ENCODE measurements at regions not wholly inside any gene's neighbourhood (a gene's known extent, or its start where the extent isn't known, plus 50 kb on each side); places are given as distances from the start of the nearest gene placed in this dataset.
A peak's percentile ranks its signal among the peaks of the same experiment; 100 is the strongest.

- Histone ChIP-seq H3K27ac (replicated peaks in 1 of 4) (peak overlapping the region in 2 of 4 donors; percentile 88 to 89), H3K27me3 (no peaks in the 10 kb centered on the region), H3K4me3 (no peak overlapping the region), H3K9me3 (no peaks in the 10 kb centered on the region), H3K36me3 (no peaks in the 10 kb centered on the region), H3K4me1 (peaks cover 20 to 68% (median 52%) of the 10 kb centered on the region in 4 donors)
- 66% methylated on average over 6 of the region's 15 CpGs for WGBS
- intact Hi-C loops (cut with DNase I) = loop anchor here (2.0 to 5.0 kb wide), 2 partner anchors 75 to 123 kb away; no protein-coding TSS in a partner anchor
- DNase-seq (ENCODE audit: extremely low spot score) = no peak
- no peak for TF ChIP-seq CTCF (IDR thresholded peaks at IDR 0.05)
- TF ChIP-seq POLR2AphosphoS5 (IDR thresholded peaks at IDR 0.05) = no peak
- TF ChIP-seq POLR2A (IDR thresholded peaks at IDR 0.05; ENCODE audit: low read depth) = no peak
- no peak for TF ChIP-seq EP300 (IDR thresholded peaks at IDR 0.05)
Measured at GRCh38 chr5:149441986-149442385, 62.9 kb upstream of the IL17B start.

- Histone ChIP-seq H3K27me3 (no peaks in the 10 kb centered on the region), H3K4me1 (peaks cover 18 to 68% (median 54%) of the 10 kb centered on the region in 4 donors), H3K4me3 (no peak overlapping the region), H3K27ac (replicated peaks in 1 of 4) (no peak overlapping the region), H3K9me3 (no peaks in the 10 kb centered on the region), H3K36me3 (no peaks in the 10 kb centered on the region)
- WGBS = 87% methylated on average over 14 of the region's 14 CpGs
- TF ChIP-seq POLR2AphosphoS5 (IDR thresholded peaks at IDR 0.05) (no peak), EP300 (IDR thresholded peaks at IDR 0.05) (no peak), POLR2A (IDR thresholded peaks at IDR 0.05; ENCODE audit: low read depth) (no peak), CTCF (IDR thresholded peaks at IDR 0.05) (no peak)
- intact Hi-C loops (cut with DNase I) = loop anchor here (5.0 kb wide), 1 partner anchor 74 kb away; no protein-coding TSS in a partner anchor
- no peak for DNase-seq (ENCODE audit: extremely low spot score)
Measured at GRCh38 chr5:149441194-149441753, 62.2 kb upstream of the IL17B start.

GRCh38 chr5:149439899-149440542, 60.9 kb upstream of the IL17B start:
- Histone ChIP-seq H3K9me3 (no peaks in the 10 kb centered on the region), H3K27me3 (no peaks in the 10 kb centered on the region), H3K4me3 (no peak overlapping the region), H3K36me3 (no peaks in the 10 kb centered on the region), H3K4me1 (peaks cover 11 to 68% (median 54%) of the 10 kb centered on the region in 4 donors), H3K27ac (replicated peaks in 1 of 4) (peak overlapping the region in 2 of 4 donors; percentile 7 to 20)
- WGBS = 68% methylated on average over 7 of the region's 8 CpGs
- TF ChIP-seq CTCF (IDR thresholded peaks at IDR 0.05) (peak; percentile 27 to 39 (median 31)), POLR2AphosphoS5 (IDR thresholded peaks at IDR 0.05) (no peak)
- intact Hi-C loops (cut with DNase I) = loop anchor here (5.0 kb wide), 1 partner anchor 73 kb away; no protein-coding TSS in a partner anchor
- no peak for DNase-seq (ENCODE audit: extremely low spot score)

DNA sequence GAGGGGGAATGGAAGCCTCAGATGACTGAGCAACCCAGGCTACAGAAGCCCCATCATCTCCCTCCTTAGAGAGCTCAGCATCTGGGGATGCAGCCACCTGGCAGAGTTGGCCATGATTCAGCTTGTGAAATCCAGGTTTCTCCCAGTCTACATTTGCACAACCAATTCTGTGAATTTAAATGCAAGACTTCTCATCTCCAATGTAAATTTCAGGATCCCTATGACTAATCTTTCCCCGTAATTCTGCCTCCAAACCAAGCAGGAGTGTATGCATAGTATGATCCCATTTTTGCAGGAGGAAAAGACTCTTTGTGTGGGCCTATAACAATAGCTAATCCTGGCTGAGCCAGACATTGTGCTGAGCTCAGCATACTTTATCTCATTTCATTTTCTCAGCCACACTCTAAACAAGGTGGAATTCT, 59.6 kb upstream of the IL17B start:
- Histone ChIP-seq H3K36me3 (no peaks in the 10 kb centered on the region), H3K9me3 (peaks cover 0 to 4% (median 0%) of the 10 kb centered on the region in 4 donors), H3K27me3 (no peaks in the 10 kb centered on the region), H3K4me1 (peaks cover 11 to 62% (median 56%) of the 10 kb centered on the region in 4 donors), H3K27ac (replicated peaks in 1 of 4) (no peak overlapping the region), H3K4me3 (no peak overlapping the region)
- intact Hi-C loops (cut with DNase I) = no loop called here
- 70% methylated on average over 1 of the region's 1 CpG for WGBS
- TF ChIP-seq POLR2AphosphoS5 (IDR thresholded peaks at IDR 0.05) (no peak), EP300 (IDR thresholded peaks at IDR 0.05) (no peak), CTCF (IDR thresholded peaks at IDR 0.05) (no peak), POLR2A (IDR thresholded peaks at IDR 0.05; ENCODE audit: low read depth) (no peak)
- no peak for DNase-seq (ENCODE audit: extremely low spot score)
